ENCODE measurements at regions not wholly inside any gene's neighbourhood (a gene's known extent, or its start where the extent isn't known, plus 50 kb on each side); places are given as distances from the start of the nearest gene placed in this dataset.

GRCh38 chr6:109226353-109226752 is 131.0 kb downstream of the CEP57L1 start:
- TF ChIP-seq CTCF (IDR thresholded peaks at IDR 0.05), result no peak
- TF ChIP-seq POLR2A (IDR thresholded peaks at IDR 0.05), result no peak
